NOMO-1 (cell line): ENCODE measurements at regions not wholly inside any gene's neighbourhood (a gene's known extent, or its start where the extent isn't known, plus 50 kb on each side); places are given as distances from the start of the nearest gene placed in this dataset.

ENCODE experiments used
- DNase-seq, 2 experiments: peaks; one replicate each; lab custom pipeline; 2025; ENCODE audit not compliant: unreplicated experiment in 2 of 2; lab: John Stamatoyannopoulos, UW

DNA sequence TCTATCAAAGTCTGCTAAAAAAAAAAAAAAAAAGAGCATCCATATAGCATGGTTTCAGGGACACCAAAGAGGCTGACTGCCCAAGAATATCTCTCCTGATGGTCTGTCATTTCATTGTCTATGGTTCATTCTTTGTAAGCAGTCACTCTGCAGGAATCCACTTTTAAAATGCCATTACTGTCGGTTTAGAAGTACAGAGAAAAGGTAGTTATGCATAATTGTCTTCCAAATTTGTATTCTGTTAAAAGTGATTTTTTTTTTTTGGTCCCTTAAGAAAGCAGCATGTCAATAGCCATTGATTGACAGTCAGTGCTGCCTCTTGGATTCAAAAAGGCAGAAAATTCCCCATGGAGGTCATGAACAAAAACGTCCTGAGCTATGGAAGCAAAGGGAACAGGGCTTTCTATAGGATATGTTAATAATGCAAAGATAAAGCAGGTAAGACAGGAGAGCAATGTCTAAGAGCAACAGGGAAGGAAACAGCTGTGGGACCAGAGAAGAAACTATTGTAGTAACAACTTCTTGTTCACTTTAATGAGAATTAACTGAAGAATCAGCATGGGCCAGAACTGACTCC is 245.8 kb downstream of the TMX3 start:
- no peak for DNase-seq

DNA sequence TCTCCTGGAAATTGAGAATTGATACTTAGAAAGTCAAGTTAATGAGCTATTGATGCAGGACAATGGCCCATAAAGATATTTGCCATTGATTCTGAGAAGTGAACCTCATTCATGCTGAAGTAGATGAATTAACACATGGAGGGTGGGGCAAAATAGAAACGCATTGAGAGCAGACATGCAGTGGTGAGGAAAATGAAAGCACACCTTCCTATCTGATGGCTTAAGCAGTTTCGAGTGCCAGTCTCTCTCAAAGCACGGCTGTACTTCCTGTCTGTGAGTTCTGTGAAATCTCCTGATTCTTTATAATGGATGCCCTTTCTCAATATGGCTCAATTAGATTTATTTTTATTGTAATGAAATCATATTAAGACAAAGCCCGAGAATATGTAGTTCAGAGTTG is 247.0 kb downstream of the TMX3 start:
- no peak for DNase-seq

DNA sequence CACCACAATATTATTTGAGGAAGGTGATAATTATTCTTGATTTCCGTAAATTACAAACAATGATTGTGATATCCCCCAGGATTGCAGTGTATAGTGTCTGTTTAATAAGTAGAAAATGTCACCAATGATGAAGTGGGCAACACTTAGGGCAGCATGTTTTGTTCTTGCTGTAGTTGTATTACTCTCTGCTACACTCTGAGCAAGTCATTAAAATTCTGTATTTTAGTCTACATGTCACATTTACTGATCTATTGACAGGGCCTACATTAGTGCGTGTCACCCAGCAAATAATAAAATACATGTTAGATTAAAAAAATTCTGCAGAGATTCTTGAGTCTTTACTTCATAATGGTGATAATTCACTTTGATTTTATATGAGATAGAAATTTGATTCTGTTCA is 247.6 kb downstream of the TMX3 start:
- no peak for DNase-seq

DNA sequence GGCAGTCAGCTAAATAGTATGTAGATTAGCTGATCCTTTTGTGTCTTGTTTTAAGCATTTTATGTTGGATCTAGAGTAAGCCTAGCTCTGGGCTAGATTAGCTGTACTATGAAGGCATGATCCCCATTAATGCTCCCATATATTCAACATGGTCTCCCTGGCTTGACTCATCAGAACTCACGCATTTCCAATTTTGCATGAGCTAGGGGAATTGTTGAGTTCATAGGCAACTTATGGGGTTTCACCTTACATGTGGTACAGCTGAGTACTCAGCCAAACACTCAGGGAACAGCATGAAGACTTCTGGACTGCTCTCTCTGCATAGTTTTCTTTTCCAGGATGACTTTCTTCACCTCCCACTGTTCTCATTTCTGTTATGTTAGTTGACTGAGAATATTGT is 248.2 kb downstream of the TMX3 start:
- DNase-seq, result no peak

DNA sequence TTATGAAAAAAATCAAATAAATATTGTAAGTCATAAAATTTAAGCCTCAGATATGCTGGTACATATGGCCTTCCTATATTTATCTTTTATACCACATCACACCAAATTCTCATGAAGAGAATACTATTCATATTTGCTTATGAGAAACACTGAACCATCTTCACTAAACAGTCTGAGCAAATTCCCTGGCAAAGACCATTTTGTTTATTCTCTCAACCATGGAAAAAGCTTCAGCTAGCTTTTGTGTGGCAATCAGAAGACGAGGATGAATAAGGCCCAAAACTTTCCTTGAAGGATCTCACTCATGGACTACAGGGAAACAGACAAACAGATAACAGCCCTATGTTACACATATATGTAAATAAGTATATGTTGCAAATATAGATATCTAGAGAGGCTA is 252.1 kb downstream of the TMX3 start:
- DNase-seq, result no peak

DNA sequence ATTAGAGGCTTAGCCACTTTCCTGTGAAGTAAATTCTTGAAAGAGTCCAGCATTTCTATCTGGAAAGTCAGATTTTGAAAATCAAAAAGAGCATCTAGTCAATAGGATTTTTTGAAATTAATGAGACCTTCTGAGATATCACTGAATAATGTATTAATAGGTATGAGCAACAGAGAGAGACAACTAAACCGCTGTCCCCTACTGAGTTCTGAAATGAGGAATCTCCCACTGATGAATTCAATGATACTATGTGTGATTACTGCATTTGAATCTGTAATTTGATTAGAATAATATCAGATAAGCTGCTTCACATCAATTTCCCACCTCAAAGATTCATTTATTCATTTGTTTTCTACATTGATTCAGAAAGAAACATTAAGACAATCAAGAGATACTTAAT is 252.8 kb downstream of the TMX3 start:
- DNase-seq, result no peak

DNA sequence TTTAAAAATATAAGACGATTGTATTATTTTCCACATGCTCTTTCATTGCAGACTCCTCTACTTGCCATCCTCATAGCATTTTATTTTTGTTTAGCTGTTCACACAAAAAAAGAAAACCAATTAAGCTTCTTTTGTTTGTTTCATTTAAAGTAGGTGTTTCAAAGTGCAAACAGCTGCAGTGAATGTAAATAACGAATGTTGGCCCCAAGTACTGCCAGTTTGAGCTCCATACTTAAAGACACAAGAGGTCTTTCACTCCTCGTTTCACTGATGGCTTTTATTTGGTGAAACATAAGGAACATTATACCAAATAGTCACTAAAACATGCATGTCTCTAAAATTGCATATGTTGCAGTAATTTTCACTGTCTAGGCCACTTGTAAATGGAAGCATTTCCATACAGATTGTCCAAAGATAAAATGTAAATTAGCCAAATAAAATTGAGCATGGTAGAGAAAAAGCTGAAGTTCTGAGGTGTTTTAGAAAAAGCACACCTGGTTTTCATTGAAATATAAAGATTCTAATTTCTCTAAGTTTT is 253.4 kb downstream of the TMX3 start:
- DNase-seq, result no peak

DNA sequence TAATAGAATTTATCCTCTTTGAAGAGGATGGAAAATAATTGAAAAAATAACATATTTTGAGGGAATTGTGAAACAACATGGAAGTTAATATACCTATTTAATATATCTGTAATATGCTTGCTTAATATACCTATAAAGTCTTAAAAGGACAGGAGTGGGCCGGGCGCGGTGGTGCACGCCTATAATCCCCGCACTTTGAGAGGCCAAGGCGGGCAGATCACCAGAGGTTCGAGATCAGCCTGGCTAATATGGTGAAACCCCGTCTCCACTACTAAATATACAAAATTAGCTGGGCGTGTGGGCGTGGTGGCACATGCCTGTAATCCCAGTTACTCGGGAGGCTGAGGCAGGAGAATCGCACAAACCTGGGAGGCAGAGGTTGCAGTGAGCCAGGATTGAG is 254.9 kb downstream of the TMX3 start:
- no peak for DNase-seq

DNA sequence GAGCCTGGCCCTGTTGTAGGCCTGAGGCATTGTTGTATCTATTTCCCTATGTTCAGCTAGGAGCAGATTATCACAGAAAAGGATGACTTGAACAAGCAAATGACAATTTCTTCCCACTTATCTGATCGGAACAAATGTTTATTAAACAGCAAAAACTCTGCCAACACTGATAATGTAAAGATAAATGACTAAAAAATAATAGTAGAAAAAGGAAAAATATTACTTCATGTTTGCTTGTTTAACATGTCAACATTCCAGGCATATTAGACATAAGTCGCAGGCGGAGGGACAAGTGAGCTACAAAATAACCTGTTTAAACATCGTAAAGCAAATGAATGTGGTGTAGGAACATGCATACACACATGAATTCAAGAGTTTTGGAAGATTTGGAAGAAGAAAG is 257.9 kb downstream of the TMX3 start:
- DNase-seq, result no peak

DNA sequence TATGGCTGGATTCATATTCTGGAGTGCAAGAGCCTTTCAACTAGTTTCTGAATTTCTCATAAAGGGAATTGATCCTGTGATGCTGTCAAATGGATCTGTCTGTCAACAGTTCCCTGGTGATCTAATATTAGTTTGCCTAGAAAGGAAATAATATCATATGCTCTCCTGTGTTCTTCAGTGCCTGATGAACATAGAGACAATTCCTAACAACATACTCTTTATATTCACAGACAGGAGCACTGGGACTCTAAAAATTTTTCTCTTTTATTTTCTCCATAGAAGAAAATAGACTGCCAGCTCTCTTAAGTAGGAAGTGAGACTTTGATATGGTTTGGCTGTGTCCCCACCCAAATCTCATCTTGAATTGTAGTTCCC is 259.7 kb downstream of the TMX3 start:
- DNase-seq, result no peak

DNA sequence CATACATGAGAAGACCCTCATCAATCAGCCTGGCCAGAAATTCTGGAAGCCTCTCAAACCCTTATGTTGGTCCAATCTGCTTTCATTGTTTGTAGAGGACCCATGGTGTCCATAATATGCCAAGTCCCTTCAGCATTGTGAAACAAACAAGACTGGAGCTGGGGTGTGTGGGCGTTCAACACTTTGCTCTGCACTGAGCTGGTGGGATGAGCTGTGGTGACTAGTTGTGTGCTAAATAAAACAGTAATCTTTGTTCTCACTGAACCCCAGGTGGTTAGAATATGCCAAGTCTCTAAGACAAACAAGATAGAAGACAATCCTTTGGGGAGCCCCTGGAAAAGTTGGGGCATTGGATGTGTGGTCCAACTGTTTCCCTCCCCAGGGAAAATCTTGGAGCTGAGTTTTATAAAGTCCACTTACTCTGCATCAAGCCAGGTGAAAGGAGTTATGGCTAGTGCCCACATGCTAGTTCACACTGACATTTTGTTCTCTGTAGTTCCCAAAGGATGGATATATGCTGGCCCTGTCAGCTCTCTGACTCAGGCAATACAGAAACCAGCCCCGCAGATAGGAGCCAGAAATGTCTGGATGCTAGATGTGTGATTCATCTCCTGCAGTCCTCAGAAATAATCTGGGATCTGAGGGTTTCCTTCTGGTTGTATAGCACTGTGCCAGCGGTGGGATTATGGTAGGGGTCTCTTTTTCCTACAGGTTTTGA is 260.2 kb downstream of the TMX3 start:
- no peak for DNase-seq

DNA sequence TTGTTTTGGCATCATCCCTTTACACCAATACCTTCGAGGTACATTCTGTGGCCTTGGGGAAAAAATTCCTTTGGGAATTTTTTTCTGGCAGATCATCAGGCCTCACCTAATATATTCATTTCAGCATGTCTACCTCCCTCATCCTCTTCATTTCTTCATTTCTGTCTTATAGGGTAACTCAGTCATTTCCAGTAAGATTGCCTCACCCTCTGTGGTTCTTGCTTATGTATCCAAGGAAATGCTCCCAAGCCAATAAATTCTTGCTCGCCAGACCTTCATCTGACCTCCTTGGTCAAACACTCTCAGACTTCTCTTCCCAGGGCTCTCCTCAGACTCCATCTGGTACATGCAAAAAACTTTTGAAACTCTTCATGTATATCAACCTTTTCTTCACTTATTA is 265.6 kb downstream of the TMX3 start:
- no peak for DNase-seq

DNA sequence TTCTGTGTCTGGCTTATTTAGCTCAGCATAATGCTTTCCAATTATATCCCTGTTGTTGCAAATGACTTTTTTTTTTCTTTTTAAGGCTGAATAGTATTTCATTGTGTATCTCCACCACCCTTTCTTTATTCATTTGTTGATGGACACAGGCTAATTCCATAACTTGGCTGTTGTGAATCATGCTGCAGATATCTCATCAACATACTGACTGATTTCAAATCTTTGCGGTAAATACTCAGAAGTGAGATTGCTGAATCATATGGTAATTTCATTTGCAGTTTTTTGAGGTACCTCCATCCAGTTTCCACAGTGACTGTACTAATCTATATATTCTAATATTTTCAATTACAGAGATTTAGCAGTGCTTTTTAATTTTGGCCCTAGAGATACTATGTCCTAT is 266.2 kb downstream of the TMX3 start:
- DNase-seq, result no peak

DNA sequence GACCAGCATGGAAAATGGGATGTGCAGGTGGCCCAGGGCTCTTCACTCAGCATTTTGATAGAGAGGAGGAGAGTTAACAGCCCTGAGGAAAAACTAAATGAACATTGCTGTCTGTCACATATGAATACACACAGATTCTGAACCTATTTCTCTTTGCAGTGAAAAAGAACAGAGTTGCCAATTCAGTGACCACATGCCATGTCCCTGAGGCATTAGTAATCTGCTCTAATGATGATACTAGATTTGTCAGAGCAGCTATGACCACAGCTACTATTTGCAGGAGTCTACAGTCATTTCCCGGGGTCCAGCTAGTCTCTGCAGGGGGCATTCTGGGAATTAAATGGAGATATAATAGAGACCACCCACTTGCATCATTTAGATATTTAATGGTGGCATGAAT is 267.6 kb downstream of the TMX3 start:
- DNase-seq, result no peak

DNA sequence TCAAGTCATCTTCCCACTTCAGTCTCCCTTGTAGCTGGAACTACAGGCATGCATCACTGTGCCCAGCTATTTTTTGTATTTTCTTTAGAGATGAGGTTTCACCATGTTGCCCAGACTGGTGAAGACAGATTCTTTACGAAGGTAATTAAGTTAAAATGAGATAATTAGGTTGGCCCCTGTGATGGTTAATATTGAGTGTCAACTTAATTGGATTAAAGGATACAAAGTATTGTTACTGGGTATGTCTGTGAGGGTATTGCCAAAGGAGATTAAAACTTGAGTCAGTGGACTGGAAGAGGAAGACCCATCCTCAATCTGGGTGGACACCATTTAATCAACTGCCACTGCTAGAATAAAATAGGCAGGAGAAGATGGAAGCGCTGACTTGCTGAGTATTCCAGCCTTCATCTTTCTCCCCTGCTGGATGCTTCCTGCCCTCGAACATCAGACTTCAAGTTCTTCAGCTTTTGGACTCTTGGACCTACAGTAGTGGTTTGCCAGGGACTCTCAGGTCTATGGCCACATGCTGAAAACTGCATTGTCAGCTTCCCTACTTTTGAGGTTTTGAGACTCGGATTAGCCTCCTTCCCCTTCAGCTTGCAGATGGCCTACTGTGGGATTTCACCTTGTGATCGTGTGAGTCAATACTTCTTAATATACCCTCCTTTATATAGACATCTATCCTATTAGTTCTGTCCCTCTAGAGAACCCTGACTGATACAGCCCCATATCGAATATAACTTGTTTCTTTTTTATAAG is 269.1 kb downstream of the TMX3 start:
- no peak for DNase-seq

DNA sequence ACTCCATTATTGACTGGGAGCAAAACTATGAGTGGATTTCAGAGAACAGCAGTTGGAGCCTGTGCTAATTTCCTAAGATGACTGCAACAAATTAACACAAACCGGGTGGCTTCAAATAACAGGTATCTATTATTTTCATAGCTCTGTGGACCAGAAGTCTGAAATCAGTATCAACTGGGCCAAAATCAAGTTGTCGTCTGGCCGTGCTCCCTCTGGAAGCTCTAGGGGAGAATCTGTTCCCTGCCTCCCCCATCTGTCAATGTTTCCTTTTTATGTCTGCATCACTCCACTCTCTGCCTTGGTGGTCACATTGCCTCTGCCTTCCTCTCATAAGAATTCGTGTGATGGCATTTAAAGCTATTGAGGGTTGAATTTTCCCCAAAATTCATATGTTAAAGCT is 269.8 kb downstream of the TMX3 start:
- no peak for DNase-seq

DNA sequence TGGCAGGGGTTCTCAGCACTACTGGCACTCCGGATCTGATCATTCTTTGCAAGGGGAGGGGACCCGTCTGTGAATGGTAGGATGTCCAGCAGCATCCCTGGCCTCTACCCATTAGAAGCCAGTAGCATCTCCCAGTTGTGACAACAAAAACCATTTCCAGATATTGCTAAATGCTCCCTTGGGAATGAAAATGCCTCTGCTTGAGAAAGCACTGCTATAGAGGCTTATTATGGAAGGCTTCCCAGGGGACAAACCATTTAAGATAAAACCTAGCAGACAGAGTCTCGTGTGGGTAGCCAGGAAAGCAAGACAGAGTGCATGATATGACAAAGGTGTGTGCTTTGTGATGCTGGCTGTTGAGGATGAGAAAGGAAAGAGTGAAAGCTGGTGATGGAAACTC is 273.7 kb downstream of the TMX3 start:
- DNase-seq, result no peak

DNA sequence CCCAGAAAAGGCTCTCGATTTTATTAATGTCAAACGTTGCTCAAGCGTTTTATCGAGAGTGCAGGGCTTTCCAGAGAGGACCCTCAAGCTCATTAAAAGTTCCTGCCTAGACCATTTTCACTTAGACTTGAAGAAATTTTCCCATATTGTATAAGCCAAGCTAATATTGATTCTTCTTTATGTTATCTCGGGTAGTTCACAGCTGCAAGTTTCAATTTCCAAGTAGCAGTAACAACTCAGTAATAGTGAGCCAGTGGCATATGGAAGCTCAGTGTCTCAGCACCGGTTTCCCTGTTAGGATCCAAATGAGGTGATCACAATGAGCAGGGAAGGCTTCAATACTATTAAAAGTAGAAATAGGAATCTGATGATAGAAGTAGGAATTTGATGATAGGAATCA is 274.5 kb downstream of the TMX3 start:
- DNase-seq, result no peak

DNA sequence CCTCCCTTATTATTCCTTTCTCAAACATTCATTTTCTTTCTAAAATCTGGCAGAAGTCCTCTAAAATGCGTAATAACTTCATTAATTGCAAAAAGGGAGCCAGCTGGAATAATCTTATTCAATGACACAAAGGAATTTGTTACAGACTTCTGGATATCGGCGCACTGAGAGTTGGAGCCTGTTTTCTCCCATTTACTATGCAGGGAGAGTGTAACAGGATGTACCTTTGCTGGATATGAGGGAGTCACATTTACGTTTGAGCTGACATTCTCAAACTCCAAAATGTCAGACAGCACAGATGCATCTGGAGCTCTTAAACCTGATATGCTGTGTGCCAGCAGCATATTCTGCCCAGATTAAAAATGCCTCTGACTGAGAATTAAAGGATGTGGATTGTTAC is 275.3 kb downstream of the TMX3 start:
- no peak for DNase-seq

DNA sequence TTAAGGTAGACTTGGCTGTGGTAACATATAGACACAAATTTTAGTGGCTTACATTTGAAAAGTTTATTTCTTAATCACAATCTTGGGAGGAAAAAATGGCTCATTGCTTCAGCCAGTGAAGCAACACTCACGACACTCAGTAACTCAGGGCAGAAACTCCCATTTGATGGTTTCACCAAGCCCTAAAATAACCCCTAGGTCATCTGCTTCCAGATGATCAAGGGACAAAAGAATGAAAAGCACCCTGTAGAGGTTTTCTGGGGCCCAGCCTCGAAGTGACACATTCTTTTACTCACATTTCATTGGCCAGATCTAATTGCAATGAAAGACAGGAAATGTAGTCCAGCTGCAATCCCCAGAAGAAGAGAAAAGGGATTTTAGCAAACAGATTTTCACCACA is 275.9 kb downstream of the TMX3 start:
- DNase-seq, result no peak

DNA sequence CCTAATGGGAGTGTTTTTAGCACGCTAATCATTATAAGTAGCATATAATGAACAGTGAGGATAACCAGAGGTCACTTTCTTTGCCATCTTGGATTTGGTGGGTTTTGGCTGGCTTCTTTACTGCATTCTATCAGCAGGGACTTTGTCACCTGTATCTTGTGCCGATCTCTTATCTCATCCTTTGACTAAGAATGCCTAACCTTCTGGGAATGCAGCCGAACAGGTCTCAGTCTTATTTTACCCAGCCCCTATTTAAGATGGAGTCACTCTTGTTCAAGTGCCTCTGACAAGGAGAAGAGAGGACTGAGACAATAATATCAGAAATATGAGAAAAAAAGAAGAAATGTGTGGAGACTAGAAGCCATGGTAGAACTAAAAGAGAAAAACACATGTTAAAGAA is 276.4 kb downstream of the TMX3 start:
- DNase-seq, result no peak

DNA sequence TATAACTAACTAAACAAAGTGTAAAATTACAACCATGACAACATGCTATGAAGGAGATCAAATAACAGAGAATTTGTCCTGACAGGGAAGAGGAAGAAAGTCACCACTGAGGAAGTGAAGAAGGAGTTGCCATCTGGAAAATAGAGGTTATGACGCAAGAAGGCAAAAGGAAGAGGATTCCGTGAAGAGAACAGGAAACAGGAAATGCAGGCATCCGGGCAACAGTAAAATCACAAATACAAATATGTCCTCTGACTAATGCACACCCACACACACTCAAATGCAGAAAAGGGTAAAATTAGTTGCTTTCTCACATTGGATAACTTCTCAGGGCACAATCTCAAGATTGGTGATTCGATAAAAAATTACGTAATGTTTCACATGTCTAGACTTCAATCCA is 278.4 kb downstream of the TMX3 start:
- DNase-seq, result no peak
